GM12878 (cell line): ENCODE measurements at regions not wholly inside any gene's neighbourhood (a gene's known extent, or its start where the extent isn't known, plus 50 kb on each side); places are given as distances from the start of the nearest gene placed in this dataset.
A peak's percentile ranks its signal among the peaks of the same experiment; 100 is the strongest.

Experiments
- ATAC-seq: fragments of 200-7000 bp; cut with Tn5 transposase; 3 replicates; pipeline ENCODE4 v1.9.1; 2020; ENCODE audit warnings: mild to moderate bottlenecking, moderate library complexity
- BruUV-seq: library from RNA; stranded (reverse); fragments of 400-500 nt; replicated peaks from 2 replicates; lab custom pipeline; 2021; lab: Mats Ljungman, UMichigan
- CTCF ChIA-PET: fragments of 300-600 bp; sonication (Branson Sonifier 250); formaldehyde crosslinking; extraction: SDS; loops from one replicate; lab custom pipeline; 2021; ENCODE audit warnings: inconsistent platforms; lab: Yijun Ruan, JAX
- POLR2A ChIA-PET: fragments of 350-600 bp; formaldehyde crosslinking; extraction: SDS; loops from one replicate; lab custom pipeline; 2021; ENCODE audit warnings: inconsistent platforms; lab: Charles Lee
- RAD21 ChIA-PET: fragments of 300-600 bp; sonication (Branson Sonifier 250); formaldehyde crosslinking; loops from one replicate; lab custom pipeline; 2023; ENCODE audit warnings: antibody characterized with exemption; ENCODE audit not compliant: unreplicated experiment; lab: Charles Lee
- SMC1A ChIA-PET: fragments of 300-600 bp; sonication (Branson Sonifier 250); formaldehyde crosslinking; loops from one replicate; lab custom pipeline; 2023; ENCODE audit not compliant: unreplicated experiment, uncharacterized antibody; lab: Charles Lee
- DNase-seq: peaks from one replicate; pipeline ENCODE4 v3.0.0-alpha.2; 2011; ENCODE audit warnings: low read depth, low spot score
- FAIRE-seq: peaks from 3 replicates; lab custom pipeline; 2011; peaks lifted over from hg19 to GRCh38; lab: Jason Lieb, UNC
- H2AFZ ChIP-seq: 2 replicates; pipeline ENCODE4 v1.6.0; 2011; ENCODE audit warnings: low read depth, low read length, control low read depth; ENCODE audit not compliant: control insufficient read depth
- H3K27ac ChIP-seq: 2 replicates; pipeline ENCODE4 v1.5.1; 2011; ENCODE audit warnings: control low read depth; ENCODE audit not compliant: control insufficient read depth, insufficient read depth
- H3K27me3 ChIP-seq, 2 experiments: replicated peaks in 1 of 2; 2 replicates each; pipeline versions ENCODE4 v1.6.0 to v1.6.1; 2011; ENCODE audit warnings: low read length in 1 of 2; ENCODE audit not compliant: control insufficient read depth in 2 of 2, insufficient read depth in 2 of 2
- H3K36me3 ChIP-seq, 2 experiments: 2 replicates each; pipeline ENCODE4 v1.5.1; 2011; ENCODE audit warnings: low read length in 1 of 2; ENCODE audit not compliant: control insufficient read depth in 2 of 2, insufficient read depth in 2 of 2
- H3K4me1 ChIP-seq: 2 replicates; pipeline ENCODE4 v1.6.1; 2011; ENCODE audit warnings: mild to moderate bottlenecking, low read length, moderate library complexity, mixed read lengths; ENCODE audit not compliant: control insufficient read depth, insufficient read depth
- H3K4me2 ChIP-seq: 2 replicates; pipeline ENCODE4 v1.6.0; 2011; ENCODE audit warnings: control low read depth; ENCODE audit not compliant: control insufficient read depth, insufficient read depth
- H3K4me3 ChIP-seq: fragments of 200-600 bp; sonication (generic); 2 replicates; pipeline ENCODE4 v1.5.1; 2016
- H3K79me2 ChIP-seq: 2 replicates; pipeline ENCODE4 v1.6.0; 2011; ENCODE audit warnings: low read length; ENCODE audit not compliant: control insufficient read depth, insufficient read depth
- H3K9ac ChIP-seq: 2 replicates; pipeline ENCODE4 v1.8.0; 2011; ENCODE audit warnings: low read length, control low read depth, mixed read lengths; ENCODE audit not compliant: control insufficient read depth, insufficient read depth
- H3K9me3 ChIP-seq: replicated peaks from 3 replicates; pipeline ENCODE4 v1.5.1; 2011; ENCODE audit warnings: mild to moderate bottlenecking, low read length; ENCODE audit not compliant: control insufficient read depth, insufficient read depth
- H4K20me1 ChIP-seq: 2 replicates; pipeline ENCODE4 v1.6.0; 2011; ENCODE audit not compliant: control insufficient read depth, insufficient read depth
- ATF2 ChIP-seq: IDR thresholded peaks from 2 replicates; pipeline ENCODE4 v1.6.1; 2012; ENCODE audit warnings: low read length, inconsistent platforms
- BACH1 ChIP-seq: fragments of 450-650 bp; IDR thresholded peaks from 2 replicates; pipeline ENCODE4 v1.6.1; 2017; ENCODE audit warnings: mild to moderate bottlenecking, borderline replicate concordance
- BCL3 ChIP-seq: IDR thresholded peaks from 2 replicates; pipeline ENCODE4 v1.6.1; 2011; ENCODE audit warnings: borderline replicate concordance, low read depth, mild to moderate bottlenecking, moderate library complexity, low read length; ENCODE audit not compliant: insufficient read depth, poor library complexity, severe bottlenecking
- CHD2 ChIP-seq: IDR thresholded peaks from 2 replicates; pipeline ENCODE4 v1.6.1; 2011; ENCODE audit warnings: low read depth, low read length, improper control_type of control experiment, borderline replicate concordance
- CREB1 ChIP-seq: IDR thresholded peaks from 2 replicates; pipeline ENCODE4 v1.6.1; 2012; ENCODE audit warnings: low read depth, mild to moderate bottlenecking, inconsistent platforms
- CTCF ChIP-seq, 3 experiments: IDR thresholded peaks in 2 of 3; conservative IDR thresholded peaks in 1 of 3; 2 replicates each; pipeline ENCODE4 v1.5.1; 2011; ENCODE audit warnings: low read depth in 3 of 3, low read length in 3 of 3, mild to moderate bottlenecking in 3 of 3, control low read depth in 2 of 3, moderate library complexity in 2 of 3, inconsistent platforms in 1 of 3, mixed read lengths in 1 of 3; ENCODE audit not compliant: control insufficient read depth in 2 of 3, insufficient read depth in 1 of 3; ENCODE audit errors: extremely low read depth in 1 of 3
- DPF2 ChIP-seq: fragments of 450-650 bp; IDR thresholded peaks from 2 replicates; pipeline ENCODE4 v1.6.1; 2017; ENCODE audit warnings: mild to moderate bottlenecking
- EZH2 ChIP-seq: IDR thresholded peaks from 2 replicates; pipeline ENCODE4 v1.6.1; 2012; ENCODE audit warnings: low read depth, mild to moderate bottlenecking, control low read depth, inconsistent platforms, low read length, borderline replicate concordance; ENCODE audit not compliant: control insufficient read depth
- HCFC1 ChIP-seq: fragments of 150-350 bp; IDR thresholded peaks from 2 replicates; pipeline ENCODE4 v1.6.1; 2014; ENCODE audit warnings: low read length
- HDGF ChIP-seq: fragments of 450-650 bp; IDR thresholded peaks from 2 replicates; pipeline ENCODE4 v1.6.1; 2016; ENCODE audit warnings: antibody characterized with exemption
- IRF3 ChIP-seq: fragments of 450-650 bp; IDR thresholded peaks from 2 replicates; pipeline ENCODE4 v1.6.1; 2014; ENCODE audit warnings: mild to moderate bottlenecking
- IRF4 ChIP-seq: IDR thresholded peaks from 2 replicates; pipeline ENCODE4 v1.6.1; 2011; ENCODE audit warnings: low read depth, low read length
- JUNB ChIP-seq: IDR thresholded peaks from 2 replicates; pipeline ENCODE4 v1.6.1; 2016; ENCODE audit warnings: antibody characterized with exemption, mild to moderate bottlenecking
- LARP7 ChIP-seq: fragments of 450-650 bp; IDR thresholded peaks from 2 replicates; pipeline ENCODE4 v1.6.1; 2017; ENCODE audit warnings: mild to moderate bottlenecking
- MEF2B ChIP-seq: fragments of 450-650 bp; IDR thresholded peaks from 2 replicates; pipeline ENCODE4 v1.6.1; 2018; ENCODE audit warnings: mild to moderate bottlenecking, moderate library complexity; ENCODE audit not compliant: partially characterized antibody, poor library complexity, severe bottlenecking
- NR2F1 ChIP-seq: fragments of 450-650 bp; conservative IDR thresholded peaks from 2 replicates; pipeline ENCODE4 v1.6.1; 2017; ENCODE audit warnings: mild to moderate bottlenecking
- RUNX3 ChIP-seq: IDR thresholded peaks from 2 replicates; pipeline ENCODE4 v1.6.1; 2012; ENCODE audit warnings: low read length, inconsistent platforms
- SMAD5 ChIP-seq: IDR thresholded peaks from 2 replicates; pipeline ENCODE4 v1.6.1; 2016; ENCODE audit warnings: antibody characterized with exemption, low read depth
- STAT1 ChIP-seq: fragments of 450-650 bp; conservative IDR thresholded peaks from 2 replicates; pipeline ENCODE4 v1.6.1; 2014; ENCODE audit warnings: antibody characterized with exemption, mild to moderate bottlenecking
- TCF12 ChIP-seq: IDR thresholded peaks from 2 replicates; pipeline ENCODE4 v1.6.1; 2011; ENCODE audit warnings: low read depth, mild to moderate bottlenecking, low read length
- ZNF24 ChIP-seq: fragments of 450-650 bp; IDR thresholded peaks from 2 replicates; pipeline ENCODE4 v1.6.1; 2017; ENCODE audit warnings: antibody characterized with exemption, mild to moderate bottlenecking
- WGBS: methylation state at CpG from one replicate; pipeline ENCODE4 v1.1.6; 2016; ENCODE audit warnings: low lambda C conversion rate; ENCODE audit not compliant: insufficient replicate concordance, insufficient coverage; ENCODE audit errors: missing lambda C conversion rate; 5-methylcytosine and 5-hydroxymethylcytosine counted together
- in situ Hi-C: fragments of 300-500 bp; cut with MboI; formaldehyde crosslinking; loops from 9 replicates; pipeline ENCODE4 v1.14.3; 2018; ENCODE audit warnings: mixed read lengths
- intact Hi-C: fragments of 100-400 bp; cut with micrococcal nuclease; formaldehyde crosslinking; loops from one replicate; pipeline ENCODE4 v1.14.2; 2022; ENCODE audit not compliant: unreplicated experiment

GRCh38 chr14:53628732-53629430 lies 327.7 kb downstream of the BMP4 start:
- no peak for DNase-seq
- ATAC-seq = no peak
- H3K4me3 ChIP-seq = no peak overlapping the region
- H3K9me3 ChIP-seq = no peaks in the 10 kb centered on the region; the same call in 2 of the 3 replicates
- H3K4me1 ChIP-seq = no peaks in the 10 kb centered on the region
- H3K9ac ChIP-seq = no peak overlapping the region
- intact Hi-C loops = no loop called here
- no peaks in the 10 kb centered on the region for H4K20me1 ChIP-seq
- no TSS peak for BruUV-seq
- in situ Hi-C loops = no loop called here
- SMC1A ChIA-PET = interaction anchor here (1.0 to 5.6 kb wide), 4 partner anchors 8 to 27 kb away, joined by 4 to 29 read pairs (median 6); no protein-coding TSS in a partner anchor
- WGBS = 32% methylated on average over 6 of the region's 6 CpGs
- CTCF ChIA-PET = interaction anchor here (0.7 to 1.2 kb wide), 2 partner anchors 14 to 906 kb away, joined by 3 read pairs; no protein-coding TSS in a partner anchor
- H3K36me3 ChIP-seq = no peaks in the 10 kb centered on the region
- FAIRE-seq = peak; percentile 35
- H2AFZ ChIP-seq = no peak overlapping the region
- RAD21 ChIA-PET = interaction anchor here (0.8 to 4.7 kb wide), 4 partner anchors 10 to 72 kb away, joined by 3 to 16 read pairs (median 4); no protein-coding TSS in a partner anchor
- POLR2A ChIA-PET = no interaction called here
- H3K27ac ChIP-seq = no peak overlapping the region
- H3K79me2 ChIP-seq = no peaks in the 10 kb centered on the region
- no peaks in the 10 kb centered on the region for H3K27me3 ChIP-seq
- H3K4me2 ChIP-seq = no peak overlapping the region
- peak; percentile 12 for TF ChIP-seq MEF2B
- no peak for TF ChIP-seq IRF4
- no peak for TF ChIP-seq EZH2
- no peak for TF ChIP-seq DPF2
- no peak for TF ChIP-seq BCL3
- TF ChIP-seq NR2F1 = no peak
- TF ChIP-seq RUNX3 = peak; percentile 59
- no peak for TF ChIP-seq HCFC1
- TF ChIP-seq LARP7 = no peak
- TF ChIP-seq SMAD5 = no peak
- 0 out of 2 replicates have a peak, but pooled peaks have one; percentile 9 for TF ChIP-seq JUNB
- TF ChIP-seq ZNF24 = no peak
- no peak for TF ChIP-seq STAT1
- TF ChIP-seq IRF3 = no peak
- no peak for TF ChIP-seq CTCF (IDR thresholded peaks at IDR 0.05 in 2 of 3, conservative IDR thresholded peaks at IDR 0.05 in 1 of 3; ENCODE audit: control insufficient read depth in 2 of 3, extremely low read depth in 1 of 3, insufficient read depth in 1 of 3, low read depth in 3 of 3, low read length in 3 of 3)
- no peak for TF ChIP-seq BACH1
- no peak for TF ChIP-seq CREB1
- TF ChIP-seq HDGF = no peak
- no peak for TF ChIP-seq CHD2
- peak; percentile 57; the same call in 1 of the 2 replicates for TF ChIP-seq ATF2
- no peak for TF ChIP-seq TCF12
